ENCODE measurements at regions not wholly inside any gene's neighbourhood (a gene's known extent, or its start where the extent isn't known, plus 50 kb on each side); places are given as distances from the start of the nearest gene placed in this dataset.

GRCh38 chr3:88628901-88629300 lies 478.5 kb upstream of the EPHA3 start:
- H3K4me1 ChIP-seq (ENCODE audit: insufficient read depth, low read length), result no peaks in the 10 kb centered on the region
- H3K27ac ChIP-seq (ENCODE audit: low read depth, low read length), result no peak overlapping the region
- H3K4me1 Mint-ChIP-seq, result no peaks in the 10 kb centered on the region
- H3K36me3 Mint-ChIP-seq, result no peaks in the 10 kb centered on the region
- H3K27ac Mint-ChIP-seq, result peak overlapping the region in 1 of 8 donors; percentile 72
- H3K27me3 Mint-ChIP-seq, result no peaks in the 10 kb centered on the region
- H3K4me3 ChIP-seq (ENCODE audit: low read length), result no peak overlapping the region
- no peaks in the 10 kb centered on the region for H3K9me3 ChIP-seq (ENCODE audit: low read length)
- CTCF ChIA-PET, result no interaction called here
- H3K27me3 ChIP-seq (ENCODE audit: insufficient read depth, low read length, poor library complexity, severe bottlenecking), result no peaks in the 10 kb centered on the region
- no peaks in the 10 kb centered on the region for H3K36me3 ChIP-seq (ENCODE audit: insufficient read depth, low read length)
- POLR2A ChIA-PET, result no interaction called here
- DNase-seq, result no peak
- no peak overlapping the region for H3K4me3 Mint-ChIP-seq
- peaks cover 6 to 27% (median 9%) of the 10 kb centered on the region in 5 donors for H3K9me3 Mint-ChIP-seq

- POLR2A ChIA-PET, result no interaction called here
- Histone ChIP-seq H3K27me3 (ENCODE audit: insufficient read depth, low read length, poor library complexity, severe bottlenecking) (no peaks in the 10 kb centered on the region), H3K4me3 (ENCODE audit: low read length) (no peak overlapping the region), H3K36me3 (ENCODE audit: insufficient read depth, low read length) (no peaks in the 10 kb centered on the region), H3K9me3 (ENCODE audit: low read length) (no peaks in the 10 kb centered on the region), H3K27ac (ENCODE audit: low read depth, low read length) (no peak overlapping the region), H3K4me1 (ENCODE audit: insufficient read depth, low read length) (no peaks in the 10 kb centered on the region)
- CTCF ChIA-PET, result no interaction called here
- H3K27ac Mint-ChIP-seq, result no peak overlapping the region
- no peaks in the 10 kb centered on the region for H3K4me1 Mint-ChIP-seq
- H3K9me3 Mint-ChIP-seq, result peaks cover 8 to 26% (median 17%) of the 10 kb centered on the region in 5 donors
- H3K27me3 Mint-ChIP-seq, result no peaks in the 10 kb centered on the region
- no peaks in the 10 kb centered on the region for H3K36me3 Mint-ChIP-seq
- H3K4me3 Mint-ChIP-seq, result no peak overlapping the region
- no peak for DNase-seq
Measured at GRCh38 chr3:88632226-88632625, 475.2 kb upstream of the EPHA3 start.

- POLR2A ChIA-PET, result no interaction called here
- no peaks in the 10 kb centered on the region for H3K36me3 Mint-ChIP-seq
Measured at GRCh38 chr3:88640581-88640980, 466.8 kb upstream of the EPHA3 start.

GRCh38 chr3:88641033-88641604 lies 466.3 kb upstream of the EPHA3 start:
- Histone ChIP-seq H3K36me3 (ENCODE audit: insufficient read depth, low read length) (no peaks in the 10 kb centered on the region), H3K27me3 (ENCODE audit: insufficient read depth, low read length, poor library complexity, severe bottlenecking) (no peaks in the 10 kb centered on the region), H3K9me3 (ENCODE audit: low read length) (no peaks in the 10 kb centered on the region), H3K4me3 (ENCODE audit: low read length) (no peak overlapping the region), H3K27ac (ENCODE audit: low read depth, low read length) (no peak overlapping the region), H3K4me1 (ENCODE audit: insufficient read depth, low read length) (no peaks in the 10 kb centered on the region)
- no peak overlapping the region for H3K4me3 Mint-ChIP-seq
- H3K27ac Mint-ChIP-seq, result no peak overlapping the region
- peaks cover 12 to 23% (median 17%) of the 10 kb centered on the region in 5 donors for H3K9me3 Mint-ChIP-seq
- CTCF ChIA-PET, result no interaction called here
- no peaks in the 10 kb centered on the region for H3K27me3 Mint-ChIP-seq
- no peak for DNase-seq
- no peaks in the 10 kb centered on the region for H3K36me3 Mint-ChIP-seq
- no peaks in the 10 kb centered on the region for H3K4me1 Mint-ChIP-seq
- POLR2A ChIA-PET, result no interaction called here

More at GRCh38 chr3:88640581-88640980, 466.8 kb upstream of the EPHA3 start:
- no peaks in the 10 kb centered on the region for H3K9me3 ChIP-seq (ENCODE audit: low read length)
- H3K27ac ChIP-seq (ENCODE audit: low read depth, low read length), result no peak overlapping the region
- no peaks in the 10 kb centered on the region for H3K36me3 ChIP-seq (ENCODE audit: insufficient read depth, low read length)
- no peaks in the 10 kb centered on the region for H3K27me3 Mint-ChIP-seq
- DNase-seq, result no peak
- H3K4me1 Mint-ChIP-seq, result no peaks in the 10 kb centered on the region
- H3K27ac Mint-ChIP-seq, result no peak overlapping the region
- peaks cover 12 to 26% (median 17%) of the 10 kb centered on the region in 5 donors for H3K9me3 Mint-ChIP-seq
- H3K4me3 ChIP-seq (ENCODE audit: low read length), result no peak overlapping the region
- CTCF ChIA-PET, result no interaction called here
- no peaks in the 10 kb centered on the region for H3K4me1 ChIP-seq (ENCODE audit: insufficient read depth, low read length)
- no peaks in the 10 kb centered on the region for H3K27me3 ChIP-seq (ENCODE audit: insufficient read depth, low read length, poor library complexity, severe bottlenecking)
- no peak overlapping the region for H3K4me3 Mint-ChIP-seq

- Histone ChIP-seq H3K9me3 (ENCODE audit: low read length) (no peaks in the 10 kb centered on the region), H3K4me3 (ENCODE audit: low read length) (no peak overlapping the region), H3K27ac (ENCODE audit: low read depth, low read length) (no peak overlapping the region), H3K36me3 (ENCODE audit: insufficient read depth, low read length) (no peaks in the 10 kb centered on the region), H3K27me3 (ENCODE audit: insufficient read depth, low read length, poor library complexity, severe bottlenecking) (no peaks in the 10 kb centered on the region), H3K4me1 (ENCODE audit: insufficient read depth, low read length) (no peaks in the 10 kb centered on the region)
- no peak overlapping the region for H3K4me3 Mint-ChIP-seq
- no peak overlapping the region for H3K27ac Mint-ChIP-seq
- peaks cover 5 to 16% (median 9%) of the 10 kb centered on the region in 5 donors for H3K9me3 Mint-ChIP-seq
- H3K4me1 Mint-ChIP-seq, result no peaks in the 10 kb centered on the region
- CTCF ChIA-PET, result no interaction called here
- POLR2A ChIA-PET, result no interaction called here
- DNase-seq, result peak in 1 of 5 donors; percentile 23
- no peaks in the 10 kb centered on the region for H3K36me3 Mint-ChIP-seq
- no peaks in the 10 kb centered on the region for H3K27me3 Mint-ChIP-seq
Measured at GRCh38 chr3:88657459-88657858, 450.0 kb upstream of the EPHA3 start.

- H3K36me3 Mint-ChIP-seq, result no peaks in the 10 kb centered on the region
- CTCF ChIA-PET, result no interaction called here
Measured at GRCh38 chr3:88661433-88661824, 446.0 kb upstream of the EPHA3 start.

GRCh38 chr3:88668180-88668579 lies 439.2 kb upstream of the EPHA3 start:
- Mint-ChIP-seq H3K27ac (no peak overlapping the region), H3K4me3 (no peak overlapping the region)

More at GRCh38 chr3:88661433-88661824, 446.0 kb upstream of the EPHA3 start:
- Histone ChIP-seq H3K27me3 (ENCODE audit: insufficient read depth, low read length, poor library complexity, severe bottlenecking) (no peaks in the 10 kb centered on the region), H3K27ac (ENCODE audit: low read depth, low read length) (no peak overlapping the region), H3K9me3 (ENCODE audit: low read length) (no peaks in the 10 kb centered on the region), H3K4me1 (ENCODE audit: insufficient read depth, low read length) (no peaks in the 10 kb centered on the region), H3K36me3 (ENCODE audit: insufficient read depth, low read length) (no peaks in the 10 kb centered on the region), H3K4me3 (ENCODE audit: low read length) (no peak overlapping the region)
- DNase-seq, result no peak
- POLR2A ChIA-PET, result no interaction called here
- Mint-ChIP-seq H3K9me3 (peaks cover 1 to 17% (median 7%) of the 10 kb centered on the region in 5 donors), H3K27ac (no peak overlapping the region), H3K4me3 (no peak overlapping the region), H3K4me1 (no peaks in the 10 kb centered on the region), H3K27me3 (no peaks in the 10 kb centered on the region)

GRCh38 chr3:88671573-88671972 lies 435.8 kb upstream of the EPHA3 start:
- H3K4me3 ChIP-seq (ENCODE audit: low read length), result no peak overlapping the region
- peaks cover 3 to 25% (median 13%) of the 10 kb centered on the region in 5 donors for H3K9me3 Mint-ChIP-seq
- no peaks in the 10 kb centered on the region for H3K4me1 ChIP-seq (ENCODE audit: insufficient read depth, low read length)
- ChIA-PET CTCF (no interaction called here), POLR2A (no interaction called here)
- H3K9me3 ChIP-seq (ENCODE audit: low read length), result no peaks in the 10 kb centered on the region
- DNase-seq, result no peak
- no peak overlapping the region for H3K27ac ChIP-seq (ENCODE audit: low read depth, low read length)
- H3K36me3 ChIP-seq (ENCODE audit: insufficient read depth, low read length), result no peaks in the 10 kb centered on the region
- H3K27me3 ChIP-seq (ENCODE audit: insufficient read depth, low read length, poor library complexity, severe bottlenecking), result no peaks in the 10 kb centered on the region
- H3K4me3 Mint-ChIP-seq, result no peak overlapping the region
- H3K27ac Mint-ChIP-seq, result no peak overlapping the region
- no peaks in the 10 kb centered on the region for H3K27me3 Mint-ChIP-seq
- no peaks in the 10 kb centered on the region for H3K4me1 Mint-ChIP-seq
- H3K36me3 Mint-ChIP-seq, result no peaks in the 10 kb centered on the region

More at GRCh38 chr3:88668180-88668579, 439.2 kb upstream of the EPHA3 start:
- ChIA-PET POLR2A (no interaction called here), CTCF (no interaction called here)
- Histone ChIP-seq H3K36me3 (ENCODE audit: insufficient read depth, low read length) (no peaks in the 10 kb centered on the region), H3K27me3 (ENCODE audit: insufficient read depth, low read length, poor library complexity, severe bottlenecking) (no peaks in the 10 kb centered on the region), H3K27ac (ENCODE audit: low read depth, low read length) (no peak overlapping the region), H3K4me3 (ENCODE audit: low read length) (no peak overlapping the region), H3K4me1 (ENCODE audit: insufficient read depth, low read length) (no peaks in the 10 kb centered on the region), H3K9me3 (ENCODE audit: low read length) (no peaks in the 10 kb centered on the region)
- no peak for DNase-seq
- Mint-ChIP-seq H3K27me3 (no peaks in the 10 kb centered on the region), H3K4me1 (no peaks in the 10 kb centered on the region), H3K36me3 (no peaks in the 10 kb centered on the region), H3K9me3 (peaks cover 5 to 20% (median 14%) of the 10 kb centered on the region in 5 donors)

- H3K27ac ChIP-seq (ENCODE audit: low read depth, low read length), result no peak overlapping the region
- H3K4me1 ChIP-seq (ENCODE audit: insufficient read depth, low read length), result no peaks in the 10 kb centered on the region
- CTCF ChIA-PET, result no interaction called here
- no peak for DNase-seq
- no peak overlapping the region for H3K27ac Mint-ChIP-seq
- H3K36me3 ChIP-seq (ENCODE audit: insufficient read depth, low read length), result no peaks in the 10 kb centered on the region
- no peak overlapping the region for H3K4me3 Mint-ChIP-seq
- POLR2A ChIA-PET, result no interaction called here
- no peak overlapping the region for H3K4me3 ChIP-seq (ENCODE audit: low read length)
- no peaks in the 10 kb centered on the region for H3K27me3 Mint-ChIP-seq
- H3K9me3 ChIP-seq (ENCODE audit: low read length), result no peaks in the 10 kb centered on the region
- H3K9me3 Mint-ChIP-seq, result peaks cover 7 to 42% (median 10%) of the 10 kb centered on the region in 5 donors
- no peaks in the 10 kb centered on the region for H3K27me3 ChIP-seq (ENCODE audit: insufficient read depth, low read length, poor library complexity, severe bottlenecking)
- no peaks in the 10 kb centered on the region for H3K4me1 Mint-ChIP-seq
- H3K36me3 Mint-ChIP-seq, result no peaks in the 10 kb centered on the region
Measured at GRCh38 chr3:88677298-88677697, 430.1 kb upstream of the EPHA3 start.
